ENCODE measurements at regions not wholly inside any gene's neighbourhood (a gene's known extent, or its start where the extent isn't known, plus 50 kb on each side); places are given as distances from the start of the nearest gene placed in this dataset.
"Not testable (repeated sequence)": the region's sequence is repeated elsewhere in the genome, so short reads cannot be mapped to it uniquely, and the experiment has no call there.

- not testable (repeated sequence) for TF ChIP-seq CTCF (IDR thresholded peaks at IDR 0.05); EZH2 (IDR thresholded peaks at IDR 0.05; ENCODE audit: borderline replicate concordance, insufficient read depth, low read depth, low read length, poor library complexity, severe bottlenecking)
These were observed 1656.3 kb upstream of the LRRTM3 start for GRCh38 chr10:65269551-65269950.

Data from B cell (primary cell).